Thyroid gland (tissue), 4 donors: ENCODE measurements at regions not wholly inside any gene's neighbourhood (a gene's known extent, or its start where the extent isn't known, plus 50 kb on each side); places are given as distances from the start of the nearest gene placed in this dataset.

Source experiments
- DNase-seq, 2 donors: peaks; one replicate each; pipeline ENCODE4 v3.0.0-alpha.2; 2019
- H3K27ac ChIP-seq, 3 donors: fragments of 200-600 bp; sonication (generic); 1 replicate in 2 of 3; 2 replicates in 1 of 3; pipeline ENCODE4 v1.5.1; 2016 to 2019; ENCODE audit warnings: mild to moderate bottlenecking in 1 of 3, moderate library complexity in 1 of 3
- H3K27me3 ChIP-seq: fragments of 200-600 bp; sonication (generic); one replicate; pipeline ENCODE4 v1.5.1; 2019
- H3K36me3 ChIP-seq, 2 donors: fragments of 200-600 bp; sonication (generic); one replicate each; pipeline ENCODE4 v1.5.1; 2016 to 2019
- H3K4me1 ChIP-seq, 2 donors: fragments of 200-600 bp; sonication (generic); one replicate each; pipeline ENCODE4 v1.5.1; 2017 to 2019
- H3K4me3 ChIP-seq, 3 donors: fragments of 200-600 bp; sonication (generic); replicated peaks in 1 of 3; 1 replicate in 2 of 3; 2 replicates in 1 of 3; pipeline ENCODE4 v1.5.1; 2016; ENCODE audit warnings: mild to moderate bottlenecking in 1 of 3
- H3K9me3 ChIP-seq: fragments of 200-600 bp; sonication (generic); one replicate; pipeline ENCODE4 v1.5.1; 2017
- CTCF ChIP-seq, 6 experiments: fragments of 200-600 bp in 3 of 6; fragments of 450-650 bp in 3 of 6; sonication (generic) in 3 of 6; IDR thresholded peaks; one replicate each; pipeline ENCODE4 v1.5.1; 2016 to 2019; ENCODE audit warnings: antibody characterized with exemption in 6 of 6, mild to moderate bottlenecking in 2 of 6, inconsistent platforms in 1 of 6, moderate library complexity in 1 of 6
- POLR2A ChIP-seq, 2 donors: fragments of 450-650 bp; IDR thresholded peaks; one replicate each; pipeline ENCODE4 v1.6.1; 2017; ENCODE audit warnings: antibody characterized with exemption in 2 of 2, mild to moderate bottlenecking in 2 of 2, moderate library complexity in 1 of 2
- whole genome bisulfite sequencing, 2 donors: methylation state at CpG; one replicate each; pipeline ENCODE4 v1.1.5; 2017; 5-methylcytosine and 5-hydroxymethylcytosine counted together
- intact Hi-C: fragments of 100-400 bp; cut with DNase I; formaldehyde crosslinking; loops from one replicate; pipeline ENCODE4 v1.15.1; 2023

- Histone ChIP-seq H3K9me3 (no peaks in the 10 kb centered on the region), H3K27ac (no peak overlapping the region), H3K4me3 (no peak overlapping the region), H3K4me1 (no peaks in the 10 kb centered on the region), H3K27me3 (no peaks in the 10 kb centered on the region), H3K36me3 (no peaks in the 10 kb centered on the region)
- TF ChIP-seq POLR2A (IDR thresholded peaks at IDR 0.05) (no peak), CTCF (IDR thresholded peaks at IDR 0.05) (no peak)
- intact Hi-C loops: no loop called here
- 94 to 100% methylated on average over 1 of the region's 1 CpG for WGBS, 2 donors
- no peak for DNase-seq
These were observed 94.4 kb upstream of the TNFSF4 start for GRCh38 chr1:173301507-173301906.

- WGBS, 2 donors: 52 to 69% methylated on average over 1 of the region's 1 CpG
- TF ChIP-seq POLR2A (IDR thresholded peaks at IDR 0.05) (no peak), CTCF (IDR thresholded peaks at IDR 0.05) (no peak)
- DNase-seq: no peak
- Histone ChIP-seq H3K4me3 (no peak overlapping the region), H3K4me1 (no peaks in the 10 kb centered on the region), H3K9me3 (no peaks in the 10 kb centered on the region), H3K27me3 (no peaks in the 10 kb centered on the region), H3K27ac (no peak overlapping the region), H3K36me3 (no peaks in the 10 kb centered on the region)
- intact Hi-C loops: no loop called here
These were observed 95.2 kb upstream of the TNFSF4 start for GRCh38 chr1:173302366-173302765.

- H3K27me3 ChIP-seq: no peaks in the 10 kb centered on the region
- H3K4me1 ChIP-seq: no peaks in the 10 kb centered on the region
- no peak overlapping the region for H3K4me3 ChIP-seq
- no peaks in the 10 kb centered on the region for H3K9me3 ChIP-seq
- DNase-seq: no peak
- WGBS, 2 donors: 49 to 52% methylated on average over 8 of the region's 8 CpGs
- no peak for TF ChIP-seq CTCF (IDR thresholded peaks at IDR 0.05)
- TF ChIP-seq POLR2A (IDR thresholded peaks at IDR 0.05): no peak
- intact Hi-C loops: no loop called here
- no peaks in the 10 kb centered on the region for H3K36me3 ChIP-seq
- H3K27ac ChIP-seq: no peak overlapping the region
These were observed 96.0 kb upstream of the TNFSF4 start for GRCh38 chr1:173302890-173303829.

- intact Hi-C loops: no loop called here
- H3K27ac ChIP-seq: no peak overlapping the region
- WGBS, 2 donors: 89 to 98% methylated on average over 1 of the region's 1 CpG
These were observed 96.9 kb upstream of the TNFSF4 start for GRCh38 chr1:173303984-173304383.

More at GRCh38 chr1:173303984-173304383, 96.9 kb upstream of the TNFSF4 start:
- Histone ChIP-seq H3K36me3 (no peaks in the 10 kb centered on the region), H3K9me3 (no peaks in the 10 kb centered on the region), H3K27me3 (no peaks in the 10 kb centered on the region), H3K4me1 (no peaks in the 10 kb centered on the region), H3K4me3 (no peak overlapping the region)
- TF ChIP-seq POLR2A (IDR thresholded peaks at IDR 0.05) (no peak), CTCF (IDR thresholded peaks at IDR 0.05) (no peak)
- no peak for DNase-seq
